Right atrium auricular region (tissue), 2 donors: ENCODE measurements at regions not wholly inside any gene's neighbourhood (a gene's known extent, or its start where the extent isn't known, plus 50 kb on each side); places are given as distances from the start of the nearest gene placed in this dataset.
"Not testable (repeated sequence)": the region's sequence is repeated elsewhere in the genome, so short reads cannot be mapped to it uniquely, and the experiment has no call there.

Experiments used
- DNase-seq: peaks from one replicate; pipeline ENCODE4 v3.0.0-alpha.2; 2019; ENCODE audit warnings: low spot score
- H3K27ac ChIP-seq, 2 donors: fragments of 200-600 bp; sonication (generic); 1 replicate in 1 of 2; 2 replicates in 1 of 2; pipeline ENCODE4 v1.5.1; 2016 to 2019
- H3K27me3 ChIP-seq, 2 donors: fragments of 200-600 bp; sonication (generic); one replicate each; pipeline versions ENCODE4 v1.5.1 to v1.6.0; 2017 to 2019
- H3K36me3 ChIP-seq: fragments of 200-600 bp; sonication (generic); one replicate; pipeline ENCODE4 v1.5.1; 2016
- H3K4me1 ChIP-seq, 2 donors: fragments of 200-600 bp; sonication (generic); one replicate each; pipeline versions ENCODE4 v1.5.1 to v1.6.0; 2017 to 2019
- H3K4me3 ChIP-seq, 2 donors: fragments of 200-600 bp; sonication (generic); 1 replicate in 1 of 2; 2 replicates in 1 of 2; pipeline ENCODE4 v1.5.1; 2017 to 2019; ENCODE audit warnings: mild to moderate bottlenecking in 1 of 2, moderate library complexity in 1 of 2
- H3K9me3 ChIP-seq, 2 donors: fragments of 200-600 bp; sonication (generic); one replicate each; pipeline ENCODE4 v1.5.1; 2019
- CTCF ChIP-seq, 2 donors: fragments of 200-600 bp; sonication (generic); IDR thresholded peaks; one replicate each; pipeline ENCODE4 v1.5.1; 2019; ENCODE audit warnings: antibody characterized with exemption in 2 of 2

GRCh38 chr13:68923995-68924394 lies 1183.6 kb upstream of the ATXN8OS start:
- no peak for DNase-seq
- Histone ChIP-seq H3K4me3 (no peak overlapping the region), H3K4me1 (no peaks in the 10 kb centered on the region), H3K27ac (no peak overlapping the region), H3K36me3 (no peaks in the 10 kb centered on the region), H3K27me3 (no peaks in the 10 kb centered on the region), H3K9me3 (no peaks in the 10 kb centered on the region)
- TF ChIP-seq CTCF (IDR thresholded peaks at IDR 0.05) = no peak

GRCh38 chr13:68908879-68909278 lies 1198.7 kb upstream of the ATXN8OS start:
- no peak for TF ChIP-seq CTCF (IDR thresholded peaks at IDR 0.05)
- no peak for DNase-seq
- Histone ChIP-seq H3K9me3 (peaks cover 0 to 34% of the 10 kb centered on the region in 2 donors), H3K27ac (no peak overlapping the region), H3K4me1 (no peaks in the 10 kb centered on the region), H3K27me3 (no peaks in the 10 kb centered on the region), H3K36me3 (no peaks in the 10 kb centered on the region), H3K4me3 (no peak overlapping the region)

GRCh38 chr13:68905186-68905585 lies 1202.4 kb upstream of the ATXN8OS start:
- no peak for DNase-seq
- Histone ChIP-seq H3K27me3 (no peaks in the 10 kb centered on the region), H3K36me3 (no peaks in the 10 kb centered on the region), H3K4me1 (no peaks in the 10 kb centered on the region), H3K27ac (no peak overlapping the region), H3K4me3 (no peak overlapping the region), H3K9me3 (peaks cover 0 to 22% of the 10 kb centered on the region in 2 donors)
- TF ChIP-seq CTCF (IDR thresholded peaks at IDR 0.05) = no peak

GRCh38 chr13:68897331-68897928 lies 1210.2 kb upstream of the ATXN8OS start:
- H3K36me3 ChIP-seq = no peaks in the 10 kb centered on the region
- no peaks in the 10 kb centered on the region for H3K4me1 ChIP-seq
- no peak overlapping the region for H3K4me3 ChIP-seq
- no peak for TF ChIP-seq CTCF (IDR thresholded peaks at IDR 0.05)
- no peaks in the 10 kb centered on the region for H3K9me3 ChIP-seq
- no peaks in the 10 kb centered on the region for H3K27me3 ChIP-seq
- H3K27ac ChIP-seq = no peak overlapping the region
- DNase-seq = no peak

GRCh38 chr13:68895696-68896095 lies 1211.9 kb upstream of the ATXN8OS start:
- no peaks in the 10 kb centered on the region for H3K36me3 ChIP-seq
- no peaks in the 10 kb centered on the region for H3K4me1 ChIP-seq
- DNase-seq = no peak
- H3K4me3 ChIP-seq = no peak overlapping the region
- no peaks in the 10 kb centered on the region for H3K9me3 ChIP-seq
- H3K27ac ChIP-seq = no peak overlapping the region
- no peaks in the 10 kb centered on the region for H3K27me3 ChIP-seq
- no peak for TF ChIP-seq CTCF (IDR thresholded peaks at IDR 0.05)

- DNase-seq, H3K4me3 ChIP-seq, H3K4me1 ChIP-seq, H3K27me3 ChIP-seq, H3K36me3 ChIP-seq, H3K9me3 ChIP-seq, H3K27ac ChIP-seq: not testable (repeated sequence)
Observed at GRCh38 chr13:68893721-68894120, 1213.9 kb upstream of the ATXN8OS start.

GRCh38 chr13:68892596-68892995 lies 1215.0 kb upstream of the ATXN8OS start:
- DNase-seq, H3K9me3 ChIP-seq, H3K4me3 ChIP-seq, H3K36me3 ChIP-seq, H3K4me1 ChIP-seq, H3K27me3 ChIP-seq, H3K27ac ChIP-seq: not testable (repeated sequence)

GRCh38 chr13:68890101-68890500 lies 1217.5 kb upstream of the ATXN8OS start:
- not testable (repeated sequence) for H3K4me3 ChIP-seq, H3K27me3 ChIP-seq, DNase-seq, H3K9me3 ChIP-seq, H3K4me1 ChIP-seq, H3K27ac ChIP-seq, H3K36me3 ChIP-seq
